Vagina (tissue), 2 donors: ENCODE measurements at regions not wholly inside any gene's neighbourhood (a gene's known extent, or its start where the extent isn't known, plus 50 kb on each side); places are given as distances from the start of the nearest gene placed in this dataset.
"Not testable (repeated sequence)": the region's sequence is repeated elsewhere in the genome, so short reads cannot be mapped to it uniquely, and the experiment has no call there.

Experiments
- DNase-seq, 2 donors: peaks; one replicate each; pipeline ENCODE4 v3.0.0-alpha.2; 2017; ENCODE audit errors: extremely low spot score in 2 of 2
- H3K27ac ChIP-seq: fragments of 200-600 bp; sonication (generic); one replicate; pipeline ENCODE4 v1.5.1; 2019
- H3K27me3 ChIP-seq: fragments of 200-600 bp; sonication (generic); one replicate; pipeline ENCODE4 v1.5.1; 2019
- H3K36me3 ChIP-seq, 2 donors: fragments of 200-600 bp; sonication (generic); one replicate each; pipeline ENCODE4 v1.5.1; 2017 to 2019
- H3K4me1 ChIP-seq: fragments of 200-600 bp; sonication (generic); one replicate; pipeline ENCODE4 v1.5.1; 2019
- H3K4me3 ChIP-seq, 2 donors: fragments of 200-600 bp; sonication (generic); 1 replicate in 1 of 2; 2 replicates in 1 of 2; pipeline ENCODE4 v1.5.1; 2016 to 2019
- H3K9me3 ChIP-seq: fragments of 200-600 bp; sonication (generic); one replicate; pipeline ENCODE4 v1.5.1; 2019
- CTCF ChIP-seq, 3 experiments: fragments of 450-650 bp in 2 of 3; fragments of 200-600 bp in 1 of 3; sonication (generic) in 1 of 3; IDR thresholded peaks; one replicate each; pipeline ENCODE4 v1.5.1; 2017 to 2019; ENCODE audit warnings: antibody characterized with exemption in 3 of 3, mild to moderate bottlenecking in 2 of 3, moderate library complexity in 2 of 3
- intact Hi-C: fragments of 100-400 bp; cut with DNase I; formaldehyde crosslinking; loops from one replicate; pipeline ENCODE4 v1.15.1; 2023

GRCh38 chr1:144516172-144516571 is 54.7 kb upstream of the NBPF15 start:
- H3K4me1 ChIP-seq, DNase-seq, H3K36me3 ChIP-seq, H3K4me3 ChIP-seq, intact Hi-C loops, H3K27me3 ChIP-seq, H3K9me3 ChIP-seq, H3K27ac ChIP-seq: not testable (repeated sequence)

GRCh38 chr1:144516906-144517305 is 55.4 kb upstream of the NBPF15 start:
- H3K36me3 ChIP-seq, H3K27me3 ChIP-seq, H3K4me1 ChIP-seq, DNase-seq, intact Hi-C loops, H3K9me3 ChIP-seq, H3K27ac ChIP-seq, H3K4me3 ChIP-seq: not testable (repeated sequence)

- intact Hi-C loops, H3K9me3 ChIP-seq, DNase-seq, H3K36me3 ChIP-seq, H3K27ac ChIP-seq, H3K27me3 ChIP-seq, H3K4me3 ChIP-seq, H3K4me1 ChIP-seq: not testable (repeated sequence)
Observed at GRCh38 chr1:144518439-144518838, 57.0 kb upstream of the NBPF15 start.

GRCh38 chr1:144519528-144520189 is 58.2 kb upstream of the NBPF15 start:
- H3K9me3 ChIP-seq, H3K27ac ChIP-seq, DNase-seq, H3K4me3 ChIP-seq, H3K36me3 ChIP-seq, intact Hi-C loops, H3K27me3 ChIP-seq, H3K4me1 ChIP-seq: not testable (repeated sequence)

DNA sequence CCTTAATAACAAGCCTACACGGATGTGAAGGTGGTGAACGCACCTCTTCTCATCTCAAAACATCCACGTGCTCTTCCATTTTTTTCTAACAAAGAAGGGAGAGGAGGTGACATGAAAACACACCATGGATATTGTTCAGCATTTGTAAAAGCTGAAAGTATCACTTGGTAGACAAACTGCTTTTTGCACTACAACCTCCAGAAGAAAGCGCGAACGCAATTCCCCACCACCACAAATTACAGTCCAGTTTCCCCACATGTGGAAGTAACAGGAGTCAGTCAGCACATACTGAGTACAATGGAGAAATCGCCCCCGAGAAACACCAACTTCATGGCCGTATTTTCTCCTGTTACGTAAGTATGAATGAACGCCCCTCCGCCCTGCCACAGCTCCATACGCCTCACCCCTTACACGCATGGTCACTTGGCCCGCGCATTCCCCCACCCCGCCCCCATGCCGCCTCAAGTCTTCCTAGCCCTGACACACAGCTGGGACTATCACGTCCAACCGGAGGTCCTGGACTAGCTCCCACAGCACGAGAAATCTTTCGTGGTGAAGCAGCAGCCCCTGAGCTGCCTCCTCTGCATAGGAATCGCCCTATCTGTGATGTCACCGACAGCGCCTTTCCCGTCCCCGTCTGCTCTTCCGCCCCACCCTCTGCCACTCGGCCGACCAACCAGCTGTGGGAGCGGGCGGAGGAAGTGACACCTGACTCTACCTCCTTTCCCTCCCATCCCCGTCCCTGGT is 62.4 kb upstream of the NBPF15 start:
- H3K4me1 ChIP-seq, intact Hi-C loops, H3K4me3 ChIP-seq, H3K9me3 ChIP-seq, H3K27ac ChIP-seq, H3K36me3 ChIP-seq, DNase-seq, H3K27me3 ChIP-seq: not testable (repeated sequence)

DNA sequence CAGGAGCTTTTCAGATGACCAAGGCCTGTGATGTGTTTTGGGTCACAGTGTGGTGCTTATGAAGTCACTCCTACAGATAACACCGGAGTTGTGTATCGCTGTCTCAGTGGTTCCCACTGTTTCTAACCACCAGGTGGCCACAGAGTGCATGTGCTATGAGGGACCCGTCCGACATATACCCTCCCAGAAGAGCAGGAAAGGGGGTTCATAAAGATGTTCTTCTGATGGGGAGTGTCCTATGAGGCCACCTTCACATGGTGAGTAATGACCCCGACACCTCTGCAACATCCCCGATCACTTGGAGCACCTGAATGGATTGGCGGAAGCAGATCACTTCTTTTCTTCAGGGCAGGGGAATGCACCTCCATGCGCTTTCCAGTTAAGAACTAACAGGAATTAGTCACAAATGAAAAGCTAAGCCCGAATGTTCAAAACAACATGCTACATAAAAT is 60.5 kb upstream of the PPIAL4F start:
- TF ChIP-seq CTCF (IDR thresholded peaks at IDR 0.05): peak in 1 of 3 experiments; percentile 37
- intact Hi-C loops, H3K27me3 ChIP-seq, H3K36me3 ChIP-seq, DNase-seq, H3K4me3 ChIP-seq, H3K27ac ChIP-seq, H3K4me1 ChIP-seq, H3K9me3 ChIP-seq: not testable (repeated sequence)

GRCh38 chr1:144533480-144533879 is 59.2 kb upstream of the PPIAL4F start:
- H3K4me1 ChIP-seq, DNase-seq, intact Hi-C loops, H3K9me3 ChIP-seq, H3K27me3 ChIP-seq, H3K27ac ChIP-seq, H3K4me3 ChIP-seq, H3K36me3 ChIP-seq: not testable (repeated sequence)

GRCh38 chr1:144534286-144534685 is 58.4 kb upstream of the PPIAL4F start:
- H3K27me3 ChIP-seq, H3K4me3 ChIP-seq, H3K4me1 ChIP-seq, intact Hi-C loops, H3K36me3 ChIP-seq, H3K27ac ChIP-seq, H3K9me3 ChIP-seq, DNase-seq: not testable (repeated sequence)

DNA sequence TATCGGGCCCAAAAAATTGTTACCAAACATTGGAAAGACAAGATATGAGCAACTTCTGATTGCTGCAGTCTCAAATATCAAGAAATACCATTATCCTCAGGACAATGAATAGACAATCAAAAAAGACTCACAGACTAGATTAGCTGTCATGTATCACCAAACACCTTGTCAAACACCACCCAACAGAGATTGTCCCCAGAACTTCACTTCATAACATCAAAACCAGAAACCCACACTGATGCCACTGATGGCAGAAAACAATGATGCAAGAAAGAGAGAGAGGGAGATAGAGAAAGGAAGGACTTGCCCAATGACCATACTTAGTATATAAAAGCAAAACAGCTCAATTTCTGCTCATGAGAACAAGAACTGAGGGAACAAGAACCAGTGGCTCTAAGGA is 56.0 kb upstream of the PPIAL4F start:
- intact Hi-C loops: not testable (repeated sequence)

DNA sequence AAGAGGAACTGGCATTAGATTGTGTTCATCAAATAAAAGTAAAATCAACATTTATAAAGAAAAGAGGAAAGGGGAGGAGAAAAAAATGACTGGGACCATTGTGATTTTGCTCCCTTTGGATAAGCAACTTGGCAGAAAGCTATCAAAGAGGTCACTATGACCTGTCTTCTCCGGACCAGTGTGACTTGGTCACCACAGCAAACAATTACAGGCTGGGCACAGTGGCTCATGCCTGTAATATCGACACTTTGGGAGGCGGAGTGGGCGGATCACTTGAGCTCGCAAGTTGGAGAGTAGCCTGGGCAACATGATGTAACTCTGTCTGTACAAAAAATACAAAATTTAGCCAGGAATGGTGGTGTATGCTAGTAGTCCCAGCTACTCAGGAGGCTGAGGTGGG is 55.5 kb upstream of the PPIAL4F start:
- H3K27ac ChIP-seq, DNase-seq, H3K36me3 ChIP-seq, H3K4me1 ChIP-seq, H3K4me3 ChIP-seq, H3K27me3 ChIP-seq, H3K9me3 ChIP-seq, intact Hi-C loops: not testable (repeated sequence)

More for the DNA sequence above, 56.0 kb upstream of the PPIAL4F start:
- not testable (repeated sequence) for H3K27ac ChIP-seq, H3K4me3 ChIP-seq, H3K36me3 ChIP-seq, H3K4me1 ChIP-seq, DNase-seq, H3K27me3 ChIP-seq, H3K9me3 ChIP-seq

- H3K4me1 ChIP-seq, H3K9me3 ChIP-seq, DNase-seq, intact Hi-C loops, H3K36me3 ChIP-seq, H3K4me3 ChIP-seq, H3K27me3 ChIP-seq, H3K27ac ChIP-seq: not testable (repeated sequence)
Observed at GRCh38 chr1:144538736-144539135, 54.0 kb upstream of the PPIAL4F start.

- H3K36me3 ChIP-seq, H3K4me3 ChIP-seq, H3K4me1 ChIP-seq, H3K27ac ChIP-seq, H3K27me3 ChIP-seq, intact Hi-C loops, DNase-seq, H3K9me3 ChIP-seq: not testable (repeated sequence)
Observed at GRCh38 chr1:144539191-144539960, 53.3 kb upstream of the PPIAL4F start.
